Stimulated activated CD8-positive, alpha-beta memory T cell treated with anti-CD3 and anti-CD28 coated beads, Interleukin-4, amount 100 ng/mL, for 1 hour (primary cell): ENCODE measurements at regions not wholly inside any gene's neighbourhood (a gene's known extent, or its start where the extent isn't known, plus 50 kb on each side); places are given as distances from the start of the nearest gene placed in this dataset.
"Not testable (repeated sequence)": the region's sequence is repeated elsewhere in the genome, so short reads cannot be mapped to it uniquely, and the experiment has no call there.

Experiments used
- DNase-seq, 2 donors: peaks; one replicate each; pipeline ENCODE4 v3.0.0-alpha.2; 2020; ENCODE audit warnings: low read depth in 2 of 2, low spot score in 1 of 2

DNA sequence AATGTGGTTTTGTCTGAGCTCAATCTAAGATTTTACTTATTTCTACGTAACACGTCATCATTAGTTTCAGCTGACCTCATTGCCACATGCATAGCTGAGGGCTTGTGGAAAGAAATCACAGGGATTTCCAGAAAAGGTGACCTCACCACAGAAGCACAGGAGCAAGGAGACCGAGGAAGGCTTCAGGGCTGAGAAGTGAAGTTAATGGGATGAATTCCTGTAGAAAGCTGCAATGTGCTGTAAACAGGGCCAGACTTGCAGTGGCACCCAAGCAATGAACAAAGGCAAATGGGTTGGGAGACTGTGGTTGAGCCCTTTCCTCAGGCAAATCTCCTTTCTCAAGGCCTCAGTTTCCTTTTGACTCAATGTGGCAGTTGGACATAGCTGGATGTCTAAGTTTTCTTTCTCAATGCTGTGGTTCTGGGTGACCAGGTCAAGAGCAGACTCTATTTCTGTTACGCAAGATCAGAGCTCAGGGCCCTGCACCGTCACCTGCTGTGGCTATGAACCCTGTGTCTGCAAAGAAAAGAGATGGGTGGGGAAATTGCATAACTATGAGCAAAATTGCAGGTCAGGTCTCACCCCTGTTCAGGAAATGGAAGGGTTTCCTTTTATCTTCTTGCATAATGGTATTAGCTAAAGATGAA is 252.2 kb upstream of the TBL1XR1 start:
- no peak for DNase-seq

DNA sequence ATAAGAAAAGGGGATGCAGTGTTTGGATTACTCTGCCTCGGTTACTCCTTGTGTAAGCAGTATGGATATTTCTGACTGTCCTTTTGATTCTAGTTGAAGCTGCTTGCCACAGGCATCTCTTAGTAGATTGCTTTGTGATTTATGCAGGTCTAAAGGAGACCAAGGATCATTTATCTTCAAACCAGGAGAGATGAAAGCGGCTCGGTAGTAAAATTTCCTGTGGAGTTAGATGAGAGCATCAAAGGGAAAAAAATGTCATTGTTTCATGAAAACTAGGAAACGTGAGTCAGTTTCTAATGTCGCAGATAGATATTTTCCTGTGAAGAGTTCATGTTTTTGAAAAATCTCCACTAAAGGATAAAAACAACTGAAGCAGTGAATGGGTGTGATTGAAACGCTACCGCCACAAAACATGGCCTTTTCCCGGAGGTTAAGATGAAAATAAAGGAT is 254.0 kb upstream of the TBL1XR1 start:
- no peak for DNase-seq

DNA sequence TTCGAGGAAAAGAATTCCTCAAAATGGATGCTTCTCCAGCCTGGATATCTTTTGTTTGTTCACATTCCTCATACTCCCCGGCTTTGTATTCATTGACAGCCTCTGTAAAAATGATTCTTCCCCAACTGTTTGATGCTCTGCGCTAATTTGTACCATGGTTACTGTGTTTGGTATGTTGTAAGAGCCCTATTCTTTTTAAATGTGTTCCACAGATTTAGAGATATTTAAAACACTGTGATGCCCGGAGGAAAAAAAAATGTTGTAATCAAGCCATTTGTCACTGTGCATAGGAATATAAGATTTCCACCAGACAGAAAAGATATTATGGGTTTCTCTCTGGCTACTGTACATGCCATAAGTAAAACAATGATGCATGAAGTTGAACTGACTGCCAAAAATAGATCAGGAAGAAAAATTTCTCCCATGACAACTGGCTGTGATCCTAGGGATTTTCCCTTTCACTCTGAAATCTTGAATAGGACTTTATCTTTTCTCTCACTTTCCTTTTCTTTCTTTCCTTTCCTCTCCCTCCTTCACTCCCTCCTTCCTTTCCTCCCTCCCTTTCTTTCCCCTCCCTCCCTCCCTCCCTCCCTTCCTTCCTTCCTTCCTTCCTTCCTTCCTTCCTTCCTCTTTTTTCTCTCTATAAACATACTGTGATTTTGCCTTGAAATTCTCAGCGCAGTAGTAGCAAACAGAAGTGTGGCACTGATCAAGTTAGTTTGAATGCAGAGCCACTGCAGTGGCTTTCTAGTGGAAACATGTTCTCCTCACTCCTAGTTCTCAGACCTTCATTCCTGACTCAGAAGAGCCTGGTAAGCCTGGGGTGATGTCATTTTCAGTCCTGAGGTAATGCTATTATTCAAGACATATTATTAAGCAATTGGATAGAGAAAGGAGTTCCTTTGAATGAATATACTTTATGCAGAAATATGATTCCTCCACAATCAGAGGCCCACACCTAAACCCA is 254.9 kb upstream of the TBL1XR1 start:
- DNase-seq, result no peak

DNA sequence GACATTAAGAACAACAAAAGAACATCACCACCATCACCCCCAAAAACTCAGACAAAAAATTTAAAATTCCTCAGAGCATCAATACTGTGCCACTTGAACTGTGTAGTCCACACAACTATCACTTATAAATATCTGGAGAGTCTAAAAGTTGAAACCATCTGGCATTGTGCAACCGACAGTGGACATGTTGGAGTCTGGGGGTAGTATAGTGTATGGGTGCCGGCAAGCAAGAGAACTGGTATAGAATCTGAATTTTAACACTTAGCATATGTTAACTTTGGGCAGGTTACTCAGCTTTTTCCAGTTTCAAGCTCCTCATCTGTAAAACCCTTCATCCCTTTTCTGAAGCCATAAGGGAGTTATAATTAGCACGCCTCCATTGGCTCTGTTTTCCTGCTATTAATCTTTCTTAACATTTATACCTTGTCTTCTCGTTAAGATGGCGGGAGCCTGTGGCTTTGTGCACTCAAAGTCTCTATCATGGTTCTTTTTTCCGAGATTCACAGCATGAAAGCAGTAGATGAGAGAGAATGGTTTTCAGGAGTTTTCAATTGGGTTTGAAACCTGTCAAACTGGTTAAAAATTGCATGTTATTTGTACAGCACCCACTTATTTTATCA is 255.7 kb upstream of the TBL1XR1 start:
- no peak for DNase-seq

DNA sequence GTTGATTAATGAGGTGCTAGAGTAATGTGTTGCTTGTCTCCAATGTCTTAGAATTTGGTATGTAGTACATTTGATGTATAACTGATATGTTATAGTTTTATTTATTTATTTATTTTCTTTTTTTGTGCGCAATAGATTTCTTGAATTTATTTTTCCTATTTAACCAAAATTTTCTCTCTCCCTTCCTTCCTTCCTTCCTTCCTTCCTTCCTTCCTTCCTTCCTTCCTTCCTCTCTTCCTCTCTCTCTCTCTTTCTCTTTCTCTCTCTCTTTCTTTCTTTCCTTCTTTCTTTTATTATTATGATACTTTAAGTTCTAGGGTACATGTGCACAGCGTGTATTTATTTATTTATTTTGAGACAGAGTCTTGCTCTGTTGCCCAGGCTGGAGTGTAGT is 256.2 kb upstream of the TBL1XR1 start:
- DNase-seq, result no peak

DNA sequence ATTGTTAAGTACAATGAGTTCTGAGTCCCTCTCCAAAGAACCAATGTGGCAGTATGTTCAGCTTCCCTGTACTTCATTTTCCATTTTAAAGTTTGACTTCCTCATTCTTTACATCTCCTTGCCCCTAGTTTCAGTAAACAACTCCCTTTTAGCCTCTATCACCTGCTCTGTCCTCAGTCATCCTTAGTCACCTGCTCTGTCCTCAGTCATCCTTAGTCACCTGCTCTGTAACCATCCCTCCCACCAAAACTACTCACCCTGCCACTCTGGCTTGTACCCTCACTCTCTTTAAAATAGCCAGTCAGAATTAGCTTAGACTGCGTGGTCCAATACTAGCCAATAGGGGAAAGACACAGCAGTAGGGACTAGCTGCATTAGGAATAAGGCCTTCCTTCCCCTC is 259.9 kb upstream of the TBL1XR1 start:
- not testable (repeated sequence) for DNase-seq

DNA sequence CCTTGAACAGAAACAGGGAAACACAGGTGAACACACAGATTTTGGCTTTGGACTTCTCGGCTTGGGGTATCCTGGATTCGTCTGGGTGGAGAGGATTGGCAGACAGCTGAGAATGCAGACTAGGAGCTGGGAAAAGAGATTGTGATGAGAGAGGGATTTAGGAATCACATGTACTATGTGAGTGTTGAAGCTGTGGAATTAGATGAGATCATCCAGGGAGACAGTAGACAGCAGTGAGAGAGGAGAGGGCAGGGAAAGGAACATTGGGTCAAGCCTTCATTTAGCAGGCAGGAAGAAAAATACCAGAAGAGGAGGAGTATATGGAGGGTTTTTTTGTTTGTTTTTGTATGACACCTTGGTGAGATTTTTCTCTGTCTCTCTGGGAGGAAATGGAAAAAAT is 262.1 kb upstream of the TBL1XR1 start:
- no peak for DNase-seq

DNA sequence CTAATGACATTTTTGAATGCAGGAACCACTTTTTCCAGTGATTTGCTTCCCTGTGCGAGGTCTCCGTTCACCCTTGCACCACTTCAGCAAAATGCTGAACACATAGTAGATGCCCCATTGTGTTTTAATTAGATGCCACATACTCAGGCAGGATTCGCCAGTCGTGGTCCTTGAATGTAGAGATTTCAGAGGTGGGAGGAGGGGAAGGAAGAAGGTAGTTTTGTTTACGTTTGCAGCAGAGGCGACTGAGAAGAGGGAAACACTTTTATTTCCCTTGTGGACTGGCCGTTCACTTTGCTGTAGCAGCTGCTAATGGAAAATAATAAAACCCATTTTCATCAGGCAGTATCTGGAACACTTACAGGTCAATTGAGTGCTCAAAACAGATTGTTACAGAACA is 262.8 kb upstream of the TBL1XR1 start:
- DNase-seq, result no peak

DNA sequence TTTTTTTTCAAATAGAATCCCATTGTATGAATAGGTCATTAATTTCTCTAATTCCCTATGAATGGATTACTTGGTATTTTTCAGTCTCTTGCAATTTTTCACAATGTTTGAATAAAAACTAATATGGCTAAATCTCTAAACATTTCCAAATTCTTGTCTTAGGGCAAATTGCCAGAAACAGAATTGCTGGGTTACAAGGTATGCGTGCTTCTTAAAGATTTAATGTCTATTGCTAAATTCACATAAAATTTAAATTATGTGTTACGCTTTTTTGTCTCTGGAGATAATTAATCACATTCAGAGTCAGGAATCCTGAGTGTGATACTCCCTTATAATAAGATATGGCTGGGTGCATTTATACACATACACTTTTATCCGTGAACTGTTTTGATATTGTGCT is 264.5 kb upstream of the TBL1XR1 start:
- DNase-seq, result no peak

DNA sequence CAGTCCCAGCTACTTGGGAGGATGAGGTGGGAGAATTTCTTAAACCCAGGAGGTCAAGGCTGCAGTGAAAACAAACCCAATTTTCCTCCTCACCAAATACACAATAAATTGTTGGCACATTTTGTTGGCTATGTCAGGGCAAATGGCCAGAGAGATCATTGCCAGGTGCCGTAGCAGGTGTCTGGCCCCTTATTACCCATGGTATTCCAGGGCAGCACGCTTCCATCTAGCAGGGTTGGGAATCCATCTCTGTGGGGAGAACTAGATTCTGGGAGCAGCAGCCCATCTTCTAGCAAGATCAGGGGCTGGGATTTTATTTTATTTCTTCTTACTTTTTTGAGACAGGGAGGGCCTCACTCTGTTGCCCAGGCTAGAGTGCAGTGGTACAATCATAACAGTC is 266.1 kb upstream of the TBL1XR1 start:
- DNase-seq, result not testable (repeated sequence)

DNA sequence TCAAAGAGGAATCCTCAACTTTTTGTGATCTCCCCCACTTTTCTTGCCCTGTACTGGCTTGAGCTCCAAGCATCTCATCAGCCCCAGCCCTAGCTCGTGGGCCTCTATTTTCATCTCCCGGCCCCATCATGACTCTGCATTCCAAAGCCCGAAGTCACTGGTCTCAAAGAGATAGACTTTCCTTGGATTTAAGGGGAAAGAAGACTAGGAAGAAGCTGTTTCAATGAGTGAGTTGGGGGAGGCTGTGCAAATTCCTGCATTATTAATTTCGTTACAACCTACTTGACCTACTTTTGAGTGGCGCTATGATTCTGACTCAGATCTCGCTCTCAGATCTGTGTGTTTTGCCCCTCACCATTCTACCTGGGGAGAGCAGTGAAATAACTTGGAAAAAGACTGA is 266.6 kb upstream of the TBL1XR1 start:
- DNase-seq, result no peak

DNA sequence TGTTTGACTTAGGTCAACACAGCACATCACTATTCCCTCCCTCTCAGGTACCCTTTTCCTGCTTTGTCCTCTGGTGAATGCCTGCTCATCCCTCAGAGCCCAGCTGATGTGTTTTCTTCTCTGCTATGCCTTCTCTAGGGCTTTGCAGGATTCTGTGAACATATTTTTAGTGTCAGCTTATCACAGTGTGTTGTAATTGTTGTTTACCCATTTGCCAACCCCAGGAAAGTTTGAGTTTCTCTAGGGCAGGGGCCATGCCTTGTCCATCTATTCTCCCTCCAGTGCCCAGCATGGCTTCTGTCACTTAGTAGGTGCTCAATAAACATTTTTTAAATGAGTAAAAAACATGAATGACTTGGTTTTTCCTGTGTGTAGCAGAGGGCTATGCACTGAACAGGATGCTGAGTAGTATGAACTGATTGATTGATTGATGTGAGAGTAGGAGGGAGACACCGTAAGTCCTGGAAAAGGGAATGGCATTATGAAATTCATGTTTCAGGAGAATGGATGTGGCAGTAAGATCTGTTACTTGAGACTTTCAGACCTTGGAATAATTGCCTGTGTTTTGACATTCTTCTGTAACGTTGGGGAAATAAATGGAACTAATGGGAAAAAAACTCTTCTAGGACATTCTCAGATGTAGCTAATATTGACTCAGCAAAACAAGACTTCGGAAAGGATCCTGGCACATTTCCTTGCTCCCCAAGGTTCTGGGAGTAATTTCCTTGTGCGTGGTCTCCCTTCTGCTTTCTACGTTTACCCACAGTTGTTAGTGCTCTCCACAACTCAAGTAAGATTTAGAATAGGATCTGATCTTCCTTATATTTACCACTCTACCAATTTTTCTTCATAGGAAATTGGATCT is 267.3 kb upstream of the TBL1XR1 start:
- no peak for DNase-seq

DNA sequence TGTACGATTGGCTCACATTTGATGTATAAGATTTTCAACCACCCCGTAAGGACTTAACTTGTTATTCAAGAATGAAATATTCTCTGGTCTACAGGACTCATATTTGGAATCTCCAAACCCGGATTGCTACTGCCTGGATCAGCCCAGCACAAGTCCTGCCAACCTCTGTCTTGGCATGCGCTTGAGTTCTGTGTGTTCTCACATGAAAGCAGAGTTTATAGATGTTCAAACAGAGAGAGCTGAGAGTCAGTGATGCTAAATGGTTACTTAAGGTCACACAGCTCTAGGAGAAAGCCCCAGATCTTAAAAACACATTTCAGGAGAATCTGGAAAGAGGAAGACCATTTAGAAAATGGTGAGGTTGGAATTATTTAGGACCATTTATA is 268.0 kb upstream of the TBL1XR1 start:
- no peak for DNase-seq

DNA sequence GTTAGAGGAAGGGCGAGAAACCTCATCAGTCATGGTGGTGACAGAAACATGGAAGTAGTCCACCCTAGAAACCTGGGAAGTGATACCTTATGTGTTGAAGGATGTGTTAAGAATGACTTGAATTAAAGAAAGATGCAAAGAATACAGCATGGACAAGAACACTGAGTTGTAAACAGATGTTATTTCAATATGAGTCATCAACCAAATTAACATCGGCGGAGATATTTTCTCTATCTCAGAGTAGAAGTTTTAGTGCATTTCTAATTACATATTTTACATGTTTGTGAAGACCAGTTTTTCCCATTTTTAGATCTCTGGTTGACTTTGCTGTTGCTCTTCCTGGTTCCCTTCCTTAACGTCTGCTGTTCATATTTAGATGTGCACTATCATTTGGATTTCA is 268.8 kb upstream of the TBL1XR1 start:
- DNase-seq, result no peak

DNA sequence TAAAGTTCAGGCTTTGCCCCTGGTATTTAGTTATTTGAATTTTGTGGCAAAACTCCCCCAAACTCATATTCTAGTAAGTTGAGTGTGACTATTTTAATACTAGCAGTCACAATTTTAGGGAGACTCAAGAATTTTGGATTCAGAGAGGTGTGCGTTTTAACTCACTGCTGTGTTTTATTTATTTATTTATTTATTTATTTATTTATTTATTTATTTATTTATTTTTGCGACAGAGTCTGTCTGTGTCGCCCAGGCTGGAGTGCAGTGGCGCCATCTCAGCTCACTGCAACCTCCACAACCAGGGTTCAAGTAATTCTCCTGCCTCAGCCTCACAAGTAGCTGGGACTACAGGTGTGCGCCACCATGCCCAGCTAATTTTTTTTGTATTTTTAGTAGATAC is 269.3 kb upstream of the TBL1XR1 start:
- not testable (repeated sequence) for DNase-seq

DNA sequence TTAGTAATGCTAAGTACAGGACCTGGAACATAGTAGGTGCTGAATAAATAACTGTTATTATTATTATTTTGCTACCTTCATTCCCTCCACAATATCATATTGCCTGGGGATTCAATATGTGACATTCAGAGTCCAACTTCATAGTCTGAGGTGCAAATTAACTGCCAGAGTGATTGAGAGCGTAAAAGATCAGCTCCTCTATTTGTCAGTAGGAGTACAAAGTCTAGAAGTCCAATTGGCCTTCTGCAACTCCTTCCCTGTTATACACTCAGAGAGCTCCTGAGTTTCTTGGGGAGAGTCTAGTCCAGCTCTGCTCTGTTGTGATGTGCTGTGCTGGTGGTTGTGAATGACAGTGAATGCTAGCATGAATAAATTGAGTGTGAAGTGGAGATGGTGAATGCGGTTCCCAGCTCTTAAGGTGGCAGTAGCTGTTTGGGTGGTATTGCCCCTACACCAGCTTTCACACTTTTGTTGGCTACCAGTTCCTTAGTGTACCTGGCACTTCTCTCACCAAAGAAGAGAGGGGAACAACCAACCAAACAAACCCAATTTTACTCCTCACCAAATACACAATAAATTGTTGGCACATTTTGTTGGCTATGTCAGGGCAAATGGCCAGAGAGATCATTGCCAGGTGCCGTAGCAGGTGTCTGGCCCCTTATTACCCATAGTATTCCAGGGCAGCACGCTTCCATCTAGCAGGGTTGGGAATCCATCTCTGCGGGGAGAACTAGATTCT is 270.1 kb upstream of the TBL1XR1 start:
- no peak for DNase-seq

DNA sequence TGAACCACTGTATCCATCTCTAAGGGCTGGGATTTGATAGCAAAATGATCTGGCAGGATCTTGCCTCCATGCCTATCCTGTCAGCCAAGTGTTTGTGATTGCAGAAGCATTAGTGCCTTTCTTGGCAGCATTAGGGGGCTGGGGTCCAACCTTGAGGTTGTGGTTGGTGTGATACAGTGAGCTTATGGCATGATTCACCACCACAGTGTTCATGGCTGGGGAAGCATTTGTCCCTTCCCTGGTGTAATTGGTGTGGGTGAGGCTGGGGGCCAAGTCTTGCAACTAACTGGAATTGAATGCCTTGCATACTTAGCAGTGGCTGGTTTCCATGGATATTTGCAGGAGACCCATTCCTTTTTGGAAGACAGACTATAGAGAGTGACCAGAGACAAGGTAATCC is 271.0 kb upstream of the TBL1XR1 start:
- DNase-seq, result no peak

DNA sequence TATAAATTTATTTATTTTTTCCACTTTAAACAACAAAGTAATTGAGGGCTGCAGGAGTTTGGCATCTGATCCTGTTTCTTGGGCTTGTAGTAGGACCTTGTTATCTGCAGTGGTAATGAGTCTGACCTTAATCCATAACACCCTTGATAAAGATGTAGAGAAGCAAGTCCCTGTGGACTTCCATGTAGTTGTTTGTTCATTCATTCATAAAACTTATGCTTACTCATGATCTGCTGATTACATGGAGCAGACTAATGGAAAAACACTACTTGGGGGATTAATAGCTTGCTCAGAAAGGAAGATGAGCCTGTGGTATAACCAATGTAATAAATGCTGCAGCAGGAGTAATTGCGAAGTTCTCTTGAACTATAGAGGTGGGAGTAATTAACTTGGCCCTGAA is 271.5 kb upstream of the TBL1XR1 start:
- no peak for DNase-seq

DNA sequence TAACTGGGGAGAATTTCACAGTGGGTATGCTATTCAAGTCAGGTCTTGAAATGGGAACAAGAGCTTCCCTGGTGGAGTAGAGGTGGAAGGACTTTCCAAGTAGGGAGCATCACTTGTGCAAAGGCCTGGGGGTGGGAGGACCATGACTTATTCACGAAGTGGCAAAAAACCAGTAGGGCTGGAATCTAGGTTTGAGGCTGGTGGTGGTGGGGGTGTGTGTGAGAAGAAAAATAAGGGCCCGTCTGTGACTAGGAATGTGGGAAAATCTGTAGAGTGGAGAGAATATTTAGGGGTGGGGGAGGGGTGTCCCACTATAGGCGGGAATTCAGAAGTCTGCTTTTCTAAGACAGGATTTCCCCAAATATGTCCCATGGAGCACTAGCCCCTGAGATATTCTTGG is 271.9 kb upstream of the TBL1XR1 start:
- DNase-seq, result no peak

DNA sequence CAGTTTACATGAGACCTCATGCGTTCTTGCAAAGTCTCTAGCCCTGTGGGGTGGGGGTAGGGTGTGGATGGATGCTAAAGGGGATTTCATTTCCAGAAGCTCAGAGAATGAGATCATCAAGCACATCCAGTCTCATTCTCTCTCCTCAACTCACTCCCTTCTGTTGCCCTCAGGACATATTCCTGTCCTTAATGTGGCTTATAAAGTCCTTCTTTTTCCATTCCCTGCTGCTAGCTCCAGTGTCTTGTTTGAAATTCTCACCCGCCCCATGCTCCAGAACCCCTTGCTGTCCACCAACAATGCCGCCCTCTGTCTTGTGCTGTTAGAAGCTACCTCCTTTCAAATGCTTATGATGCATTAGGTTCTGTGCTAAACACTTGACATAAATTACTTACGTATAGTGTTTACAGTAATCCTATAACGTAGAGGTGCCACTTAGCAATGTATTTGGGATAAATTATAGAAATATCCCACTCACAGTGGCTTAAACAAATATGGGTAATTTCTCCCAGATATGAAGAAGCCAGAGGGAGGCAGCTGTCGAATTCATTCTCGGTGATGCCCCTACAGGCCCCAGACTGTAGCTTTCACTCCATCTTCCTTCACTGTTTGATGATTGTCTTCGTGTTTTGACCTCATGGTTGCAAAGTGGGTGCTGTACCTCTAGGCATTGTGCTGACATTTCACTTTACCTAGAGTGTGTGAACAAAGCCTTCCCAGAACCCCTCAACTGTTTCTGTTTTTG is 273.1 kb upstream of the TBL1XR1 start:
- no peak for DNase-seq
